Heart right ventricle (tissue), 16 donors: ENCODE measurements at regions not wholly inside any gene's neighbourhood (a gene's known extent, or its start where the extent isn't known, plus 50 kb on each side); places are given as distances from the start of the nearest gene placed in this dataset.

Source experiments
- ATAC-seq, 8 donors: fragments of 200-7000 bp; cut with Tn5 transposase; one replicate each; pipeline ENCODE4 v1.9.1; 2020; ENCODE audit warnings: mild to moderate bottlenecking in 8 of 8, moderate library complexity in 8 of 8, moderate number of reproducible peaks in 1 of 8
- DNase-seq, 2 donors: peaks; one replicate each; pipeline ENCODE4 v3.0.0-alpha.2; 2020
- H3K27ac ChIP-seq, 10 donors: fragments of 200-600 bp; sonication (generic) in 2 of 10; one replicate each; pipeline versions ENCODE4 v1.5.0 to v1.8.0; 2020 to 2022; ENCODE audit warnings: mild to moderate bottlenecking in 3 of 10
- H3K27me3 ChIP-seq, 7 donors: fragments of 200-600 bp; one replicate each; pipeline ENCODE4 v1.8.0; 2021 to 2022; ENCODE audit warnings: mild to moderate bottlenecking in 2 of 7
- H3K36me3 ChIP-seq, 9 donors: fragments of 200-600 bp; sonication (generic) in 1 of 9; one replicate each; pipeline versions ENCODE4 v1.5.0 to v1.8.0; 2020 to 2022; ENCODE audit warnings: mild to moderate bottlenecking in 2 of 9
- H3K4me1 ChIP-seq, 9 donors: fragments of 200-600 bp; sonication (generic) in 1 of 9; one replicate each; pipeline versions ENCODE4 v1.5.0 to v1.8.0; 2020 to 2022; ENCODE audit warnings: mild to moderate bottlenecking in 4 of 9
- H3K4me3 ChIP-seq, 10 donors: fragments of 200-600 bp; sonication (generic) in 2 of 10; one replicate each; pipeline versions ENCODE4 v1.5.0 to v1.8.0; 2020 to 2022; ENCODE audit warnings: mild to moderate bottlenecking in 7 of 10, moderate library complexity in 2 of 10
- H3K9me3 ChIP-seq, 11 donors: fragments of 200-600 bp in 10 of 11; sonication (generic) in 2 of 11; one replicate each; pipeline versions ENCODE4 v1.5.0 to v1.8.0; 2013 to 2022; ENCODE audit warnings: mild to moderate bottlenecking in 2 of 11, control low read depth in 1 of 11, moderate library complexity in 1 of 11
- CTCF ChIP-seq, 9 donors: fragments of 200-600 bp; sonication (generic) in 2 of 9; IDR thresholded peaks; one replicate each; pipeline versions ENCODE4 v1.5.0 to v1.8.0; 2021 to 2022; ENCODE audit warnings: antibody characterized with exemption in 9 of 9, mild to moderate bottlenecking in 5 of 9, moderate library complexity in 1 of 9
- WGBS, 2 donors: extraction: QIAGEN DNeasy Blood & Tissue Kit; methylation state at CpG; one replicate each; pipeline ENCODE4 v1.1.7; 2013; ENCODE audit warnings: inconsistent platforms in 1 of 2; 5-methylcytosine and 5-hydroxymethylcytosine counted together
- intact Hi-C, 10 donors: fragments of 100-400 bp; cut with DNase I; formaldehyde crosslinking; loops; one replicate each; pipeline versions ENCODE4 v1.11.1 to v1.14.2; 2022
- donor health status: Arrhythmogenic right ventricular cardiomyopathy.
- donor health status: ischemic (EF 13 %, LVEDD 7.1; RV severe dilation, severe dysfunction).
- donor health status: healthy with polysubstance abuse.
- donor health status: DM: no; HTN: yes; CAD: no.
- donor health status: DM: no; HTN: no; CAD: no.
- donor health status: ischemic (EF 25% LVEDD 6.9; RV normal size, moderate dysfunction).
- donor health status: ischemic (EF 25% LVEDD 5.7; RV mildly dilated, moderate dysfunction).
- donor health status: healthy.
- donor health status: DM: yes; HTN: yes; CAD: no.
- donor health status: Ischemic cardiomyopathy.
- donor health status: ischemic (EF 35%, LVEDD 5.7; RV mildly dilated, moderate dysfunction).
- donor health status: nonischemic (EF 11% LVEDD 7.7; RV severe dilation, severe dysfunction).
- donor health status: DM: yes; HTN: yes; CAD: no.
- donor health status: PGD.
- donor health status: ischemic (EF 29% LVEDD 5.4; RV normal size, mild dysfunction).
- donor health status: nonischemic (EF 23%, LVEDD 6.1; RV moderate dilation, normal function).

DNA sequence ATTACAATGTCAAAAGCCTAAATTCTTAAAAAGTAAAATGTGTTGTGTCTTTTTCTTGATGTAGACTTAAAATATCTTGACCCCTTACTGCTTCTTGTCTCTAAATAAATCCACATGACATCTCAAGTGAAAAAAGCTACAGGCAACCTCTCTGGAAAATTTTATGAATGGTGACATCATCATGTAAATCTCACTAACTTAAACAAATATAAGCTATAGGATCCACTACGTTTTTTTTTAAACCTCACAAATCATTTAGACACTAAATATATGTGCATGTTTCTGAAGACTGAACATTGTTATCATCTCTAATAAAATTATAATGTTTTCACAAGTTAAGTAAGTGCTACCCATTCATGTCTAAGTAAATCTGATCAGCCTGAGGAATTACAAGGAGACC, 793.7 kb upstream of the PRR20A start:
- ATAC-seq (no peak), DNase-seq (no peak)
- no peak for TF ChIP-seq CTCF (IDR thresholded peaks at IDR 0.05)
- Histone ChIP-seq H3K27ac (no peak overlapping the region), H3K27me3 (no peaks in the 10 kb centered on the region), H3K4me1 (no peaks in the 10 kb centered on the region), H3K36me3 (no peaks in the 10 kb centered on the region), H3K9me3 (peaks cover 0 to 9% (median 0%) of the 10 kb centered on the region in 11 donors), H3K4me3 (no peak overlapping the region)
- WGBS, 2 donors, result 53 to 55% methylated on average over 1 of the region's 1 CpG
- intact Hi-C loops, result no loop called here

DNA sequence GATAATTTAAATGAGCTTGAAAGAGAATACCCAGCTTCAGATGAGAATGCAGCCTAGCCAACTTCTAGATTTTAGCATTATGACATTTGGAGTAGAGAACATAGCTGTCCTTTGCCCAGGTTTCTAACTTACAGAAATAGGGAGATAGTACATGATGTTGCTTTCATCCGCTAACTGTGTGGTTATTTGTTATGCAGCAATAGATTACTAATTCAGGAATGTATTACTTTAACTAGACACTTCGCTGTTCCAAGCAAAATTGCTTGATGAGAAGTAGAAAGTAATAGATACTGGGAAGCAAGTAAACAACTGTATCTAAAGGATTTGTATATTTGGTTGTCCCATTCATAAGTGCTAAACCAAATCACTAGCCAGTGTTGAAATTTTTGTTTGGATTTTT, 790.9 kb upstream of the PRR20A start:
- Histone ChIP-seq H3K4me3 (no peak overlapping the region), H3K27ac (no peak overlapping the region), H3K4me1 (no peaks in the 10 kb centered on the region), H3K9me3 (no peaks in the 10 kb centered on the region), H3K27me3 (no peaks in the 10 kb centered on the region), H3K36me3 (no peaks in the 10 kb centered on the region)
- intact Hi-C loops, result no loop called here
- no peak for TF ChIP-seq CTCF (IDR thresholded peaks at IDR 0.05)
- ATAC-seq (no peak), DNase-seq (no peak)
- WGBS, 2 donors, result 86 to 87% methylated on average over 2 of the region's 2 CpGs

DNA sequence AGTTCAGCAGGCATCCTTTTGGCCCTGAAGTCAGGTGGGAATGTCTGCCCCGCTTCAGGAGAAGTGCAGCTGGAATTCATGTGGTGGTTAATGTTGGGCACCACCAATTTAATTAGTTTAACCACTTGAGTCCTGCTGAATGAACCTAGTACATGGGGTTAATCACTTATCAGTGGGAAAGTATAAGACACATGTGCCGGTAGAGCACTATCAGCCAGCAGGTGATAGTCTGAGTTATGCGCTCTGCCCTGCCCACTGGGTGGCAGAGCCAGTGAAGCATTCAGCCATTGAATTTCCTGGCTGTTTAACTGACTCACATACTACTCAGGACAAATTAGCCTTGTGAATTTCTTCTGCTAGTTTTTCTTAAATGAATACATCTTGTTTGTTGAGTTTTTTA, 789.7 kb upstream of the PRR20A start:
- H3K27ac ChIP-seq, result no peak overlapping the region
- no peak overlapping the region for H3K4me3 ChIP-seq
- no peak for DNase-seq
- peak in 1 of 8 donors; percentile 25 for ATAC-seq
- H3K27me3 ChIP-seq, result no peaks in the 10 kb centered on the region
- H3K4me1 ChIP-seq, result no peaks in the 10 kb centered on the region
- no peaks in the 10 kb centered on the region for H3K9me3 ChIP-seq
- intact Hi-C loops, result no loop called here
- no peaks in the 10 kb centered on the region for H3K36me3 ChIP-seq
- peak in 1 of 9 donors; percentile 17 for TF ChIP-seq CTCF (IDR thresholded peaks at IDR 0.05)
- 40 to 49% methylated on average over 3 of the region's 3 CpGs for WGBS, 2 donors

DNA sequence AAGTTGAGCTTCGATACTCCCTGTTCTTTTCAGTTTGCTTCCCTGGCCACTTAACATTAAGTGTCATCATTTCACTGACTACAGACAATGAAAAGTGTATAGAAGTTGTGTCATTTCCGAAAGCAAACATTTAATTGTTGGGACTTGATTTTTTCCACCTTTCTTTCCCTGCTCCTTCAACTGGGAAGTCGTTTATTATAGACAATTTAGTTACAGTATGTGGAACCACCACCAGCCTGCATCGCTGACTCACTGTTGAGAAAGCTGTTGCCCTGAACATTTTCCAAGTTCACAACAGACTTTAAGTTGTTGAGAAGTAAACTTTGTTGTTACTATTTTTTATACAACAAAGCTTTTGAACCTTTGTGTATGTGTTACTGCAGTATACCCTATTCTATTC, 788.4 kb upstream of the PRR20A start:
- WGBS, 2 donors, result 76 to 81% methylated on average over 4 of the region's 4 CpGs
- H3K27me3 ChIP-seq, result no peaks in the 10 kb centered on the region
- intact Hi-C loops, result no loop called here
- no peaks in the 10 kb centered on the region for H3K4me1 ChIP-seq
- no peak overlapping the region for H3K4me3 ChIP-seq
- no peak for TF ChIP-seq CTCF (IDR thresholded peaks at IDR 0.05)
- no peak overlapping the region for H3K27ac ChIP-seq
- H3K9me3 ChIP-seq, result no peaks in the 10 kb centered on the region
- no peak for ATAC-seq
- H3K36me3 ChIP-seq, result no peaks in the 10 kb centered on the region
- DNase-seq, result no peak

DNA sequence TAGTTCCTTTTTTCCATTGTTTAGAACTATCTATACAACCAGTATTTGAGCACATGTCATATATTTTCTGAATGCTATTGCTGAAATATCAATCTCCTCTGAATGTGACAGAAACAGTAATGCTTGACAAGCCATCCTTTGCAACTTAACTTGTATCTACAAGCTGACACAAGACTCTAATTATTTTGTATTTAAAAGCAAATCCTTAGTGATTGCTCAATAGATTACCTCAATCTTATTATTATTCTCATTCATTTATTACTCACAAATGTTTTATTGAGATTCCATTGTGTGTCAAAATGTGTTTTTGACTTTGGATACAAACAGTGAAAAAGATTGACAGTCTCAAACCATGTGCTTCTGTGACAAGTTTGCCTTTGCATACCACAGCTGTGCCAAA, 787.8 kb upstream of the PRR20A start:
- Histone ChIP-seq H3K4me1 (no peaks in the 10 kb centered on the region), H3K36me3 (no peaks in the 10 kb centered on the region), H3K9me3 (no peaks in the 10 kb centered on the region), H3K4me3 (no peak overlapping the region), H3K27ac (no peak overlapping the region), H3K27me3 (no peaks in the 10 kb centered on the region)
- TF ChIP-seq CTCF (IDR thresholded peaks at IDR 0.05), result no peak
- no peak for ATAC-seq
- no peak for DNase-seq
- intact Hi-C loops, result no loop called here
